PC-3 (cell line): ENCODE measurements at regions not wholly inside any gene's neighbourhood (a gene's known extent, or its start where the extent isn't known, plus 50 kb on each side); places are given as distances from the start of the nearest gene placed in this dataset.

ENCODE experiments used
- ATAC-seq: fragments of 200-7000 bp; cut with Tn5 transposase; 2 replicates; pipeline ENCODE4 v1.9.1; 2020; ENCODE audit warnings: mild to moderate bottlenecking, moderate library complexity
- BruUV-seq: library from RNA; stranded (reverse); fragments of 400-500 nt; replicated peaks from 2 replicates; lab custom pipeline; 2021; lab: Mats Ljungman, UMichigan
- CTCF ChIA-PET: fragments of 300-600 bp; sonication (Branson Sonifier 250); formaldehyde crosslinking; loops from one replicate; lab custom pipeline; 2022; ENCODE audit warnings: antibody characterized with exemption; lab: Charles Lee
- POLR2A ChIA-PET: fragments of 300-600 bp; sonication (Branson Sonifier 250); formaldehyde crosslinking; loops from one replicate; lab custom pipeline; 2022; ENCODE audit warnings: antibody characterized with exemption; ENCODE audit not compliant: unreplicated experiment; lab: Charles Lee
- DNase-seq: peaks from one replicate; pipeline ENCODE4 v3.0.0-alpha.2; 2015
- H2AFZ ChIP-seq: fragments of 300-600 bp; sonication (generic); 2 replicates; pipeline ENCODE4 v1.6.0; 2016; ENCODE audit warnings: antibody characterized with exemption, low read length
- H3F3A ChIP-seq: fragments of 300-600 bp; sonication (generic); one replicate; pipeline ENCODE4 v1.6.0; 2017; ENCODE audit warnings: antibody characterized with exemption, low read length, control low read depth, mild to moderate bottlenecking; ENCODE audit not compliant: unreplicated experiment
- H3K27ac ChIP-seq: fragments of 300-600 bp; sonication (generic); 2 replicates; pipeline ENCODE4 v1.5.1; 2016; ENCODE audit warnings: mild to moderate bottlenecking, low read length
- H3K27me3 ChIP-seq: fragments of 300-600 bp; sonication (generic); 2 replicates; pipeline ENCODE4 v1.6.1; 2016; ENCODE audit warnings: low read length, mixed read lengths
- H3K36me3 ChIP-seq: fragments of 300-600 bp; sonication (generic); 2 replicates; pipeline ENCODE4 v1.6.1; 2016; ENCODE audit warnings: low read depth, mixed run types, low read length, mixed read lengths
- H3K4me1 ChIP-seq: fragments of 300-600 bp; sonication (generic); 2 replicates; pipeline ENCODE4 v1.5.1; 2016; ENCODE audit warnings: low read length; ENCODE audit not compliant: insufficient read depth
- H3K4me2 ChIP-seq: fragments of 300-600 bp; sonication (generic); 2 replicates; pipeline ENCODE4 v1.6.0; 2016; ENCODE audit warnings: low read length
- H3K4me3 ChIP-seq: fragments of 300-600 bp; sonication (generic); 2 replicates; pipeline ENCODE4 v1.5.1; 2016; ENCODE audit warnings: mild to moderate bottlenecking, low read length, mixed read lengths
- H3K79me2 ChIP-seq: fragments of 300-600 bp; sonication (generic); 2 replicates; pipeline ENCODE4 v1.6.1; 2017; ENCODE audit warnings: low read length, mixed read lengths
- H3K9ac ChIP-seq: fragments of 300-600 bp; sonication (generic); 2 replicates; pipeline ENCODE4 v1.6.0; 2016; ENCODE audit warnings: mild to moderate bottlenecking, low read length
- H3K9me2 ChIP-seq: fragments of 300-600 bp; sonication (generic); replicated peaks from 2 replicates; pipeline ENCODE4 v1.6.1; 2016; ENCODE audit warnings: mixed run types, low read length, mixed read lengths
- H3K9me3 ChIP-seq: fragments of 300-600 bp; sonication (generic); 2 replicates; pipeline ENCODE4 v1.6.1; 2016; ENCODE audit warnings: low read length, mixed read lengths
- H4K20me1 ChIP-seq: fragments of 300-600 bp; sonication (generic); 2 replicates; pipeline ENCODE4 v1.6.1; 2016; ENCODE audit warnings: low read length, mixed read lengths
- EZH2 ChIP-seq: fragments of 300-600 bp; sonication (generic); IDR thresholded peaks from one replicate; pipeline ENCODE4 v1.6.1; 2017; ENCODE audit warnings: antibody characterized with exemption, mild to moderate bottlenecking, low read length; ENCODE audit not compliant: unreplicated experiment
- EZH2phosphoT487 ChIP-seq: fragments of 300-600 bp; sonication (generic); IDR thresholded peaks from 2 replicates; pipeline ENCODE4 v1.6.1; 2018; ENCODE audit warnings: mild to moderate bottlenecking, antibody characterized with exemption, low read length, borderline replicate concordance
- intact Hi-C: fragments of 100-400 bp; cut with micrococcal nuclease; formaldehyde crosslinking; loops from 2 replicates; pipeline ENCODE4 v1.9.0; 2023
- TF ChIP-seq, protein P1 (sequence below): fragments of 300-600 bp; sonication (generic); conservative IDR thresholded peaks from 2 replicates; pipeline ENCODE4 v1.5.1; 2017; ENCODE audit warnings: antibody characterized with exemption, low read depth, mild to moderate bottlenecking, low read length

DNA sequence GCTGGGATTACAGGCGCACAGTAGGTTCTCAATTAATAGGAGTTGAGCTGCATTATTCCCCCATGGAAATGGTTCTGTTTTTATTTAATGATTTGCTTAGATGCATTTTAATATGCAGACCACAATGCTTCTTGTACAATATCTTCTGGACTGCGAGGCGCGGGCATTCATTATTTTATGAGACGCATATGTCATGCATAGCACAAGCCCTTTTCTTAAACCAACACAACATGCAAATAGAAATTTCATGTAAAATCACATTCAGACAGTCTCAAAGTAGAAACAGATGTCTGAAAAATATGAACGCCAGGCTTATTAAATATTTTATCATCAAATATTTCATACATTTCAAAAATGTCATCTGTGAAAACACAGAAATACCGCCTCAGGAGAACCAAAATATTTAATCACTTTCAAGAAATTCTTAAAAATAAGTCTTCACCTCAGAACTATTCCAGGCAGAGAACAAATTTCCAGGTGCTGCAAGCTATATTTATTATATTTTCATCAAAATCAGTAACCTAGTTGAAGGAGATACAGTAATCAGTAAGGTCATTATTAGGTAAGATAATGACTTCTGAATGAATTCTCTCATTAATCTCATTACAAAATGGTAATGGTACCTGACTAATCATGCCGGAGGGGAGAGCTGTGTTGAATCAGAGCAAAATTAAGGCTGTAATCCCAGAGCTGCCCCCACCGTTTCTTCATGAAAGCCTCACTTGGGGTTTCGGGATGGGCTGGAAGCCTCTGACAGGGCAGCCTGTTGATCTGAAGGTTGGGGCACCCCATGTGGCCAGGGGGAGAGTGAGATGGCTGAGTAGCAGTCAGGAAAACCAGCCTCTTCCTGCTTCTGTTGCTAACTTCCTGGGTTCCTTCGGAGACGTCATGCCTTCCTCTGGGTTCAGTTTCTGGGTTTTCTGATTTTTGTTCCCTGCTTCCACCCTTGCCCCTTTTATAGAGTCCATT is 133.9 kb upstream of the ZNF618 start:
- POLR2A ChIA-PET, result no interaction called here
- Histone ChIP-seq H3K4me3 (no peak overlapping the region), H4K20me1 (no peaks in the 10 kb centered on the region), H3K9me2 (no peaks in the 10 kb centered on the region), H3K36me3 (no peaks in the 10 kb centered on the region), H3K9ac (no peak overlapping the region), H2AFZ (no peak overlapping the region), H3K79me2 (no peaks in the 10 kb centered on the region), H3F3A (no peaks in the 10 kb centered on the region), H3K27ac (no peak overlapping the region), H3K4me1 (peaks cover 9% of the 10 kb centered on the region; the same call in 1 of the 2 replicates), H3K9me3 (no peaks in the 10 kb centered on the region), H3K4me2 (no peak overlapping the region), H3K27me3 (peaks cover 3% of the 10 kb centered on the region; the same call in 1 of the 2 replicates)
- BruUV-seq, result no TSS peak
- CTCF ChIA-PET, result no interaction called here
- ATAC-seq (no peak), DNase-seq (no peak)
- intact Hi-C loops, result no loop called here
- TF ChIP-seq EZH2phosphoT487 (no peak), EZH2 (no peak)
- TF ChIP-seq, protein P1, sequence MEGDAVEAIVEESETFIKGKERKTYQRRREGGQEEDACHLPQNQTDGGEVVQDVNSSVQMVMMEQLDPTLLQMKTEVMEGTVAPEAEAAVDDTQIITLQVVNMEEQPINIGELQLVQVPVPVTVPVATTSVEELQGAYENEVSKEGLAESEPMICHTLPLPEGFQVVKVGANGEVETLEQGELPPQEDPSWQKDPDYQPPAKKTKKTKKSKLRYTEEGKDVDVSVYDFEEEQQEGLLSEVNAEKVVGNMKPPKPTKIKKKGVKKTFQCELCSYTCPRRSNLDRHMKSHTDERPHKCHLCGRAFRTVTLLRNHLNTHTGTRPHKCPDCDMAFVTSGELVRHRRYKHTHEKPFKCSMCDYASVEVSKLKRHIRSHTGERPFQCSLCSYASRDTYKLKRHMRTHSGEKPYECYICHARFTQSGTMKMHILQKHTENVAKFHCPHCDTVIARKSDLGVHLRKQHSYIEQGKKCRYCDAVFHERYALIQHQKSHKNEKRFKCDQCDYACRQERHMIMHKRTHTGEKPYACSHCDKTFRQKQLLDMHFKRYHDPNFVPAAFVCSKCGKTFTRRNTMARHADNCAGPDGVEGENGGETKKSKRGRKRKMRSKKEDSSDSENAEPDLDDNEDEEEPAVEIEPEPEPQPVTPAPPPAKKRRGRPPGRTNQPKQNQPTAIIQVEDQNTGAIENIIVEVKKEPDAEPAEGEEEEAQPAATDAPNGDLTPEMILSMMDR, result no peak

DNA sequence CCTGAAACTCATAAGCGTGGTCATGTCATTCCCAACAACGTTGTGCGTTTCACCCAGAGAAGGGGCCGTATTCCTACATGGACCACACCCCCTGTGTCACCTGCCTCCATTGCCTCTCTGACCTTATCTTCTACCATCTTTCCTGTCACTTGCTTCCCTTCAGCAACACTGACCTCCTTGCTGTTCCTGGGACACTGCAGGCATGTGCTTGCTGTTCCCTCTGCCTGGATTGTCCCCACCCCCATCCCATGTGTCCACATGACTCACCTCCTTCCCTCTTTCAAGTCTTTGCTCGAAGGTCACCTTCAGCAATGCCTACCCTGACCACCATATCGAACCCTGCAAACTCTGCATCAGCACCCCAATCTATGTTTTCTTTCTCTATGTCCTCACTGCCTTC is 133.2 kb upstream of the ZNF618 start:
- H3K4me2 ChIP-seq, result no peak overlapping the region
- H4K20me1 ChIP-seq, result no peaks in the 10 kb centered on the region
- no TSS peak for BruUV-seq
- ChIA-PET POLR2A (no interaction called here), CTCF (no interaction called here)
- H3K27ac ChIP-seq, result no peak overlapping the region
- TF ChIP-seq, protein P1, result no peak
- TF ChIP-seq EZH2phosphoT487 (no peak), EZH2 (no peak)
- peaks cover 9% of the 10 kb centered on the region; the same call in 1 of the 2 replicates for H3K4me1 ChIP-seq
- no peaks in the 10 kb centered on the region for H3F3A ChIP-seq
- H3K79me2 ChIP-seq, result no peaks in the 10 kb centered on the region
- intact Hi-C loops, result no loop called here
- peaks cover 3% of the 10 kb centered on the region; the same call in 1 of the 2 replicates for H3K27me3 ChIP-seq
- H3K36me3 ChIP-seq, result no peaks in the 10 kb centered on the region
- H3K4me3 ChIP-seq, result no peak overlapping the region
- ATAC-seq, result no peak
- no peaks in the 10 kb centered on the region for H3K9me3 ChIP-seq
- no peak for DNase-seq
- H3K9me2 ChIP-seq, result no peaks in the 10 kb centered on the region
- H3K9ac ChIP-seq, result no peak overlapping the region
- no peak overlapping the region for H2AFZ ChIP-seq

DNA sequence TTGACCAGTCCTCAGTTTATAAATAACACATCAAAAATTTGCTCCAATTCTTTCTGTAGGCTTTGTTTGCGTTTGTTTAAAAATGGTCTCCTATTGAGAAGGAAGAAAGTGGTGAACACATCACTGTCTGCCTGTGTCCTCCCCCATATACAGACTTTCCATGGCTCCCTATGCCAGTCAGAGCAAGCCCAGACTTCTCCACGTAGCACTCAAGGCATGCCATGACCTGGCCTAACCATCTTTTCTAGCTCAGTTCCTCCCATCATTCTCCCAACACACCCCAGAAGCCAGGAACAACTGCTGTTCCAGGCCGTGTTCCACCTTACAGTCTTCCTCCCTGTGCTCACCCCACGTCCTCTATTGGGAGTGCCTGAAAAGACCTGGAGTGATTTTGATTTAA is 129.6 kb upstream of the ZNF618 start:
- H3F3A ChIP-seq, result no peaks in the 10 kb centered on the region
- no peak for ATAC-seq
- CTCF ChIA-PET, result no interaction called here

More for the DNA sequence above, 129.6 kb upstream of the ZNF618 start:
- intact Hi-C loops, result no loop called here
- POLR2A ChIA-PET, result no interaction called here
- H3K4me2 ChIP-seq, result no peak overlapping the region
- H3K27me3 ChIP-seq, result peaks cover 3% of the 10 kb centered on the region; the same call in 1 of the 2 replicates
- H3K9me2 ChIP-seq, result no peaks in the 10 kb centered on the region
- no peaks in the 10 kb centered on the region for H3K79me2 ChIP-seq
- no peaks in the 10 kb centered on the region for H3K9me3 ChIP-seq
- no peaks in the 10 kb centered on the region for H3K36me3 ChIP-seq
- 0 out of 2 replicates have a peak, but pooled peaks cover under 1% of the 10 kb centered on the region for H3K4me1 ChIP-seq
- H4K20me1 ChIP-seq, result no peaks in the 10 kb centered on the region
- TF ChIP-seq EZH2phosphoT487, result no peak
- TF ChIP-seq EZH2, result no peak
- TF ChIP-seq, protein P1, result no peak
- no peak for DNase-seq
- no peak overlapping the region for H2AFZ ChIP-seq
- no peak overlapping the region for H3K4me3 ChIP-seq
- no peak overlapping the region for H3K9ac ChIP-seq
- no peak overlapping the region for H3K27ac ChIP-seq
- no TSS peak for BruUV-seq
